H7 (cell line): ENCODE measurements at regions not wholly inside any gene's neighbourhood (a gene's known extent, or its start where the extent isn't known, plus 50 kb on each side); places are given as distances from the start of the nearest gene placed in this dataset.
A peak's percentile ranks its signal among the peaks of the same experiment; 100 is the strongest.

Experiments used
- DNase-seq: peaks from one replicate; pipeline ENCODE4 v3.0.0; 2012
- H3K27me3 ChIP-seq: 2 replicates; pipeline ENCODE4 v1.6.0; 2011; ENCODE audit warnings: mild to moderate bottlenecking, low read length; ENCODE audit not compliant: control insufficient read depth, insufficient read depth
- H3K36me3 ChIP-seq: replicated peaks from 2 replicates; pipeline ENCODE4 v1.5.1; 2011; ENCODE audit warnings: low read length; ENCODE audit not compliant: control insufficient read depth, insufficient read depth
- H3K4me3 ChIP-seq: 2 replicates; pipeline ENCODE4 v1.5.1; 2011; ENCODE audit warnings: low read depth, mild to moderate bottlenecking, control low read depth, low read length, moderate library complexity; ENCODE audit not compliant: insufficient read depth

- Histone ChIP-seq H3K4me3 (no peak overlapping the region), H3K36me3 (no peaks in the 10 kb centered on the region)
These were observed 297.8 kb upstream of the TFPI start for GRCh38 chr2:187851955-187852561.

GRCh38 chr2:187853381-187853791 lies 299.2 kb upstream of the TFPI start:
- DNase-seq: no peak
- no peak overlapping the region for H3K4me3 ChIP-seq
- H3K36me3 ChIP-seq: no peaks in the 10 kb centered on the region
- no peaks in the 10 kb centered on the region for H3K27me3 ChIP-seq

More at GRCh38 chr2:187851955-187852561, 297.8 kb upstream of the TFPI start:
- H3K27me3 ChIP-seq: no peaks in the 10 kb centered on the region
- no peak for DNase-seq

DNA sequence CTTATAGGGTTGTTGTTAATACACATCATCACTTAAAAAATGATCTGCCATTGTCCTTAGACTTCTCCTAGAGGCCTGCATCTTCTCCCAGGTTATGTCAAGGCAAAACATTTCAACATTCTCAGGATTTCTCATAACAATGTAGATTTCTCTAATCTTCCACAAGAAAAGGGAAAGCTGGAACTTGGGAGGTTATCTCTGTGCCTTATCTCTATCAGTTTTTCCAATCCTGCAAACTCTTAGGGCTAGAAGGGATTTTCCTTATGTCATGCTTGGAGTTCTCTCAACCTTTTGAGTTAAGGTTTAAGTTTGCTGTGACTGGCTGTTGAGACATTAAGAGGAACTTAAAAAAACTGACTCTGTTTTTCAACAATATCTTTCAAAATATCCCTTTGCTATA lies 300.6 kb upstream of the TFPI start:
- H3K36me3 ChIP-seq: no peaks in the 10 kb centered on the region
- no peak for DNase-seq
- H3K4me3 ChIP-seq: no peak overlapping the region
- H3K27me3 ChIP-seq: no peaks in the 10 kb centered on the region

DNA sequence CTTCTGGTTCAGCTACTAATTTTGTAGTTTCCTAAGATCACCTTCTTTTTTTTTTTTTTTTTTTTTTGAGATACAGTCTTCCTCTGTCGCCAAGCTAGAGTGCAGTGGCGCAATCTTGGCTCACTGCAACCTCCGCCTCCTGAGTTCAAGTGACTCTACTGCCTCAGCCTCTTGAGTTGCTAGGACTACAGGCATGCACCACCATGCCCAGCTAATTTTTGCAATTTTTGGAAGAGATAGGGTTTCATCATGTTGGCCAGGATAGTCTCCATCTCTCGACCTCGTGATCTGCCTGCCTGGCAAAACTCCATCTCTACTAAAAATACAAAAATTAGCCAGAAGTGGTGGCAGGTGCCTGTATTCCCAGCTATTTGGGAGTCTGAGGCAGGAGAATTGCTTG lies 301.5 kb upstream of the TFPI start:
- Histone ChIP-seq H3K36me3 (no peaks in the 10 kb centered on the region), H3K27me3 (no peaks in the 10 kb centered on the region), H3K4me3 (no peak overlapping the region)
- DNase-seq: no peak

GRCh38 chr2:187857826-187858225 lies 303.6 kb upstream of the TFPI start:
- Histone ChIP-seq H3K27me3 (no peaks in the 10 kb centered on the region), H3K4me3 (no peak overlapping the region), H3K36me3 (no peaks in the 10 kb centered on the region)
- DNase-seq: no peak

DNA sequence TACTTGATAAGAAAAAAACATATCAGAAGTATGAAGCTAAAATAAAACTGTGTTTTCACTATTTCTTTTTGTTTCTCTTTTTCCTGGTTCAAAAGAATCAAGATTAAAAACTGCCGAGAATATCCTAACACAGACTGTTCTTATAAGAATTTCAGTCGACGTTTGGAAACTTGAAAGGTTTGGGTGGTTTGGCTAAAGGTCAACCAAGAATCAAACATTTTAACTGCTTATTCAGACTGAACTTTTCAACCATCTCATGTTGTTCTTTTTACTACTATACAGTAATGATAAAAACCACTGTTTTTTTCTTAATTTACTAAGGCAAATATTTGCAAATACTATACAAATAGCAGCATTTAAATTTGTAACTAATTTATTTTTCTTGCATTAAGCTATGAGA lies 308.5 kb upstream of the TFPI start:
- H3K36me3 ChIP-seq: no peaks in the 10 kb centered on the region
- no peak overlapping the region for H3K4me3 ChIP-seq
- no peak for DNase-seq
- H3K27me3 ChIP-seq: no peaks in the 10 kb centered on the region

- no peaks in the 10 kb centered on the region for H3K27me3 ChIP-seq
- H3K4me3 ChIP-seq: no peak overlapping the region
- H3K36me3 ChIP-seq: no peaks in the 10 kb centered on the region
- no peak for DNase-seq
These were observed 310.8 kb upstream of the TFPI start for GRCh38 chr2:187865025-187865424.

DNA sequence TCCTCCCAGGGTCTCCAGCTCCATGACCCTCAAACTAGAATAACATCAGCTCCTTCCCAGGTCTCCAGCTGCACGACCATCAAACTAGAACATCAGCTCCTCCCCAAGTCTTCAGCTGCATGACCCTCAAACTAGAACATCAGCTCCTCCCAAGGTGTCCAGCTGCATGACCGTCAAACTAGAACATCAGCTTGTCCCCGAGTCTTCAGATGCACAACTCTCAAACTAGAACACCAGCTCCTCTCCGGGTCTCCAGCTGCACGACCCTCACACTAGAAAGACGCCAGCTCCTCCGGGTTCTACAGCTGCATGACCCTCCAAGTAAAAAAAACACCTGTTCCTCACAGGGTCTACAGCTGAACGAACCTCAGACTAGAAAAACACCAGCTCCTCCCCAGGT lies 312.9 kb upstream of the TFPI start:
- Histone ChIP-seq H3K27me3 (no peaks in the 10 kb centered on the region), H3K36me3 (no peaks in the 10 kb centered on the region), H3K4me3 (no peak overlapping the region)
- DNase-seq: no peak

GRCh38 chr2:187869195-187869594 lies 315.0 kb upstream of the TFPI start:
- Histone ChIP-seq H3K4me3 (no peak overlapping the region), H3K27me3 (no peaks in the 10 kb centered on the region), H3K36me3 (no peaks in the 10 kb centered on the region)
- DNase-seq: no peak

DNA sequence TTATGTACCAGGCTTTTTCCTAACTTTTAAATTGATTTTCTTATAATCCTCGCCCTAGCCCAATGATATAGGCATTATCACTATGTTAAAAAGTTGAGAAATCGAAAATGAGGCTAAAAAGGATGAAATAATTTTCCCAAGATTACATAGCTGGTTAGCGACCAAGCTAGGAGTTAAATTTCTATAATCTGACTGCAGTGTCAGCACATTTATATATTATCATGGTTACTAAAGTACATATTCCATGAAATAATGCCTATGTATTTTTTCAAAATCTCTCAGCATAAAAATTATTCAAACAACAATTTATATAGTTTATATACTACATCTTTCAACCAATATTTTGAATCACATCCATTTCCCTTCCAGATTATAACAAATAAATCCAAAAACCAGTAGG lies 317.3 kb upstream of the TFPI start:
- DNase-seq: no peak
- no peaks in the 10 kb centered on the region for H3K27me3 ChIP-seq
- H3K4me3 ChIP-seq: no peak overlapping the region
- H3K36me3 ChIP-seq: no peaks in the 10 kb centered on the region

DNA sequence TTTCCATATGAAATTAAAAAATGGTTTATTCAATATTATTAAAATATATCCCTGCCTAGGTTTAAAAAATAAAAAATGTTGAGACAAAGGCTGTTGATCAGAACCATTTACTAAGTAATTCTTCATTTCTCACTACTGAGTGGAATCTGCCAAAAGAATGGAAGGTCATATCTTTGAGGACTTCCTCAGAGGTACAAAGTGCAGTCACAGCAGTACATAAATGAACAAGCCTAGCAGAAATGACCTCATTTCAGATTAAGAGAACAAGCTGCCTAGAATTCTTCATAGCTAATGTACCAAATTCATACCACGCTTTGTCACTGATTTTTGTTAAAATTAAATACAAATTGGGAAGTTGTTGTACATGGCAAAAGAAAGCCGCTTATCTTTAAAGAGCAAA lies 318.9 kb upstream of the TFPI start:
- H3K4me3 ChIP-seq: no peak overlapping the region
- DNase-seq: no peak
- H3K36me3 ChIP-seq: no peaks in the 10 kb centered on the region
- no peaks in the 10 kb centered on the region for H3K27me3 ChIP-seq

DNA sequence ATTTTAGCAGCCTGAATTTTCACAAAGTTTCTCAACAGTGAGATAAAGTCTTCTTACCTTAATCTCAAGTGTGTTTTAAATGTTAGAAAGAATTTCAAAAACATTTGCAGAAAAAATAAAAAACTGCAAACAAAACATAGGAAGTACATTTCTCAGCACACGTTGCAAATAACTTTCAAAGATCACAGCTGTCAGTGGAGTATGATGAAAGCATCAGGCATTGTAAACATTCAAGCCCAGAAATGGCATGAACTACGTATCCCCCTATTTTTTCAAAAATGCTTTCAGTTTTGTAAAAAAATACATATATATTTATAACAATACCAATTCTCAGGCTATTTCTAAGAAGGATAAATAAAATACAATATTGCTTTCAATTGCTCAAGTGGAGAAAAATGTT lies 320.6 kb upstream of the TFPI start:
- Histone ChIP-seq H3K36me3 (no peaks in the 10 kb centered on the region), H3K4me3 (no peak overlapping the region), H3K27me3 (no peaks in the 10 kb centered on the region)
- DNase-seq: no peak

DNA sequence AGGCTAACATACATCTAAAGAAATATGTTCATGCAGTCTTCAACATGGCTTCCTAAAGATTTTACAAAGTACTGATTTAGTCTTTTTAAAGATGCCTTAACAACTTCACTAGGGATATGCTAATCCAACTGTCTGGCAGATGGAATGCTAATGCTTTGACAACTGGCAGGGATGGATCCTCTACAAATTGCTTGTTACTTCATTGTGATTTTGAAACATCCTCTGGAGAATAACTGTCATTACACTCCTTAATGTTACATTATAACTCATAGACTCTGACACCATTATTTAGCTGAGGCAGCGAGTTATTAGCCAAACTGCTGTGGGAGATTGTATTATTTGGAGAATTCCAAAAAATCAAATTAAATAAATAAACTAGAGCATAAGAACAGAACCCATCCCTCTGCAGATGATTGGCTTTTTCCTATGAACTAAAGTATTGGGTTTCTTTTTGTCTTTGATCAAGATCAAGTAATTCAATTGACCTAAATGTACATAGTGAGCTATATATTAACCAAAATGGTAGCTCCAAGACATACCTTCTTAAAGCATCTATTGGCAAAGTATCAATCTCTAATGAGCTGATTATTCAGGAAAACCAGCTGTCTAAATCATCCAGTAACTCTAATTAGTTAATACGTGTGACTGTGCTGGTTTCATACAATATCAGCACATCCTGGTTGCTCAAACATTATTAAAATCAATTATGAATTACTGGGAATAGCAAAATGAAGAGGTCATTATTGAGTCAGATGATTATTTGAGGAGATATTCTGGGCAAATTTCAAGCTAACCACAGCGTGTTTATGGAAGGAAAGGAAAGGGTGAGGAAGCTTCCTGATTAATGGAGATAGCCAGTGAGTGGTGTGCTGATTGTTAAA lies 321.3 kb upstream of the TFPI start:
- no peak overlapping the region for H3K4me3 ChIP-seq

DNA sequence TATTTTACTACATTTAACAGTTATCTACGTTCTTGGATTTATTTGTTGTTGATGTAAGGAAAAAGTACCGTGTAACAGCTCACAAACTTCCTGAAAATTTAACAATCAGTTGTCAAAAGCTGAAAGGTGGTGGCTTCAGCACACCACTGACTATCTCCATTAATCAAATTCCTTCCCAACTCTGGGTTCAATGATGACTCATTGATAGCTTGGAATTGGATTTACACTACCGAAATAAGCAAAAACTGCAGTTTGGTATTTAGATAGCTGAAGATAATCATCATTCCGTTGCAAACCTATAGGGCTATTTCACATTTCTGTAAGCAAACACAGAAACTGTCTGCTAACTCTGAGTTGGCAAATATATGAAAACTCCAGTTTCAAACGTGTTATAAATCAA lies 322.3 kb upstream of the TFPI start:
- no peak overlapping the region for H3K4me3 ChIP-seq
- no peaks in the 10 kb centered on the region for H3K27me3 ChIP-seq
- DNase-seq: no peak
- H3K36me3 ChIP-seq: no peaks in the 10 kb centered on the region

More for the DNA sequence above, 321.3 kb upstream of the TFPI start:
- peak; percentile 5 for DNase-seq
- H3K36me3 ChIP-seq: no peaks in the 10 kb centered on the region
- no peaks in the 10 kb centered on the region for H3K27me3 ChIP-seq

DNA sequence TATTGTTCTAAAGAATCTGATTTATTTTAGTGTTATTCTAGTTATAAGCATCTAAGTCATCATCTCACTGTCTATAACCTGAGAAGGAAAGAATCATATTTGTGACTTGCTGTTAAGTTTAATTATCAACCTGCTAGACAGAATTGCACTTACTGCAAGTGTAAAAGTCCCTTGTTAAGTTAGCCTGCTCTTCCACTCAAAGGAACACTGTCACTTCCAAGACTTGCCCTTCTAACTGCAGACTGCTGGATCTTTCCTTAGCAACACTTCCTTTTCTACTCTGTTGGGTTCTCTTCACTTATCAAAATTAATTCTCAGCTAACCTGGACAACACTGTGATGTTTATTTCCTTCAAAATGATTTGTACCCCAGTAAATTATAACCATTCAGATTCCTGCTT lies 323.2 kb upstream of the TFPI start:
- no peak overlapping the region for H3K4me3 ChIP-seq
- no peaks in the 10 kb centered on the region for H3K27me3 ChIP-seq
- DNase-seq: no peak
- no peaks in the 10 kb centered on the region for H3K36me3 ChIP-seq
